ENCODE measurements at regions not wholly inside any gene's neighbourhood (a gene's known extent, or its start where the extent isn't known, plus 50 kb on each side); places are given as distances from the start of the nearest gene placed in this dataset.

- no peaks in the 10 kb centered on the region for H4K20me1 ChIP-seq (ENCODE audit: insufficient read depth, low read length)
- 0 out of 2 replicates have a peak, but pooled peaks cover 2% of the 10 kb centered on the region for H3K4me1 ChIP-seq (ENCODE audit: control insufficient read depth, insufficient read depth, low read length)
- H3K9ac ChIP-seq (ENCODE audit: low read depth, low read length) = no peak overlapping the region
- H3K56ac ChIP-seq (ENCODE audit: extremely low read depth, insufficient read depth, low read length) = no peak overlapping the region
- H3K14ac ChIP-seq (replicated peaks; ENCODE audit: low read depth, low read length) = no peak overlapping the region
- dilution Hi-C loops (cut with HindIII; ENCODE audit: low sequenced_read_pairs, unreplicated experiment) = no loop called here
- no peak overlapping the region for H2BK5ac ChIP-seq (ENCODE audit: low read depth, low read length, poor library complexity, severe bottlenecking)
- no CpG with 5 or more reads among the region's 7 CpGs for WGBS, 2 experiments (ENCODE audit: extremely low coverage in 2 of 2, insufficient read length in 1 of 2)
- no peaks in the 10 kb centered on the region for H3K79me1 ChIP-seq (ENCODE audit: low read depth in 1 of 2, low read length in 2 of 2)
- intact Hi-C loops (cut with micrococcal nuclease) = no loop called here
- no peak overlapping the region for H3K4ac ChIP-seq (ENCODE audit: low read depth, low read length)
- no peak overlapping the region for H2AFZ ChIP-seq (replicated peaks; ENCODE audit: low read length, poor library complexity)
- H3K9me1 ChIP-seq (ENCODE audit: insufficient read depth, low read length) = no peaks in the 10 kb centered on the region
- ATAC-seq (ENCODE audit: low read depth) (no peak), DNase-seq (no peak)
- BruUV-seq (replicated peaks) = no TSS peak
- ChIA-PET POLR2A (ENCODE audit: unreplicated experiment) (no interaction called here), CTCF (no interaction called here)
- H3K27me3 ChIP-seq (ENCODE audit: control insufficient read depth, insufficient read depth, low read length) = peaks cover 5% of the 10 kb centered on the region
- H4K8ac ChIP-seq (ENCODE audit: low read depth in 2 of 2, low read length in 2 of 2) = no peak overlapping the region
- no peak overlapping the region for H3K18ac ChIP-seq (ENCODE audit: low read depth, low read length)
- no peak overlapping the region for H2AK5ac ChIP-seq (ENCODE audit: low read depth, low read length)
- TF ChIP-seq MAFK (IDR thresholded peaks at IDR 0.05; ENCODE audit: low read depth, low read length) (no peak), CEBPB (IDR thresholded peaks at IDR 0.05; ENCODE audit: low read depth, low read length) (no peak), RFX5 (IDR thresholded peaks at IDR 0.05; ENCODE audit: low read depth, low read length) (no peak), CHD1 (IDR thresholded peaks at IDR 0.05; ENCODE audit: low read depth, low read length) (no peak), SMC3 (IDR thresholded peaks at IDR 0.05; ENCODE audit: low read depth, low read length) (no peak), RAD21 (IDR thresholded peaks at IDR 0.05; ENCODE audit: low read length) (no peak), FOS (IDR thresholded peaks at IDR 0.05; ENCODE audit: low read depth, low read length) (no peak), MAZ (IDR thresholded peaks at IDR 0.05; ENCODE audit: borderline replicate concordance, low read depth, low read length) (no peak), USF2 (IDR thresholded peaks at IDR 0.05; ENCODE audit: low read depth, low read length) (no peak), NFE2L2 (IDR thresholded peaks at IDR 0.05; ENCODE audit: low read depth, low read length) (no peak), POLR2A (IDR thresholded peaks at IDR 0.05; ENCODE audit: low read depth, low read length) (no peak), BHLHE40 (IDR thresholded peaks at IDR 0.05; ENCODE audit: low read depth, low read length) (no peak)
- H3K9me3 ChIP-seq (ENCODE audit: control insufficient read depth, insufficient read depth, low read length) = no peaks in the 10 kb centered on the region
- in situ Hi-C loops (cut with MboI; ENCODE audit: low sequenced_read_pairs) = no loop called here
- no peak overlapping the region for H2BK120ac ChIP-seq (ENCODE audit: low read depth, low read length)
- no peak overlapping the region for H3K4me2 ChIP-seq (ENCODE audit: low read depth, low read length)
- no peak overlapping the region for H3K4me3 ChIP-seq (ENCODE audit: insufficient read depth, low read depth, low read length)
- no peak overlapping the region for H2BK15ac ChIP-seq (ENCODE audit: low read depth, low read length)
- H3K36me3 ChIP-seq (ENCODE audit: control insufficient read depth, insufficient read depth, low read length) = no peaks in the 10 kb centered on the region
- no peak overlapping the region for H2AK9ac ChIP-seq (replicated peaks; ENCODE audit: low read depth, low read length, poor library complexity)
- no peak overlapping the region for H4K5ac ChIP-seq (ENCODE audit: low read depth, low read length)
- no peak overlapping the region for H4K91ac ChIP-seq (ENCODE audit: insufficient read depth, low read depth, low read length)
- H3K27ac ChIP-seq (ENCODE audit: insufficient read depth, low read length) = no peak overlapping the region
- no peak overlapping the region for H2BK20ac ChIP-seq (ENCODE audit: low read depth, low read length)
- no peak overlapping the region for H3K23ac ChIP-seq (ENCODE audit: low read depth, low read length)
These were observed 134.8 kb upstream of the FOXA2 start for GRCh38 chr20:22719167-22719591.
